ENCODE measurements at regions not wholly inside any gene's neighbourhood (a gene's known extent, or its start where the extent isn't known, plus 50 kb on each side); places are given as distances from the start of the nearest gene placed in this dataset.

GRCh38 chr2:126761981-126762878, 106.3 kb downstream of the GYPC start:
- Histone ChIP-seq H3K4me3 (ENCODE audit: low read depth in 1 of 2, low read length in 2 of 2) (no peak overlapping the region), H3K9ac (ENCODE audit: low read length) (no peak overlapping the region), H3K27me3 (ENCODE audit: control insufficient read depth in 1 of 2, insufficient read depth in 2 of 2, low read length in 2 of 2) (no peaks in the 10 kb centered on the region), H3K27ac (ENCODE audit: low read depth, low read length) (no peak overlapping the region), H3K4me1 (ENCODE audit: insufficient read depth, low read length) (no peaks in the 10 kb centered on the region), H3K36me3 (ENCODE audit: insufficient read depth, low read length) (no peaks in the 10 kb centered on the region), H3K9me3 (ENCODE audit: low read length) (no peaks in the 10 kb centered on the region)

GRCh38 chr2:126764686-126765265, 108.8 kb downstream of the GYPC start:
- H3K36me3 ChIP-seq (ENCODE audit: insufficient read depth, low read length), result no peaks in the 10 kb centered on the region
- no peaks in the 10 kb centered on the region for H3K4me1 ChIP-seq (ENCODE audit: insufficient read depth, low read length)
- no peak overlapping the region for H3K27ac ChIP-seq (ENCODE audit: low read depth, low read length)
- no peaks in the 10 kb centered on the region for H3K9me3 ChIP-seq (ENCODE audit: low read length)
- no peaks in the 10 kb centered on the region for H3K27me3 ChIP-seq (ENCODE audit: control insufficient read depth in 1 of 2, insufficient read depth in 2 of 2, low read length in 2 of 2)
- no peak overlapping the region for H3K9ac ChIP-seq (ENCODE audit: low read length)
- H3K4me3 ChIP-seq (ENCODE audit: low read depth in 1 of 2, low read length in 2 of 2), result no peak overlapping the region

- H3K27me3 ChIP-seq (ENCODE audit: control insufficient read depth in 1 of 2, insufficient read depth in 2 of 2, low read length in 2 of 2), result no peaks in the 10 kb centered on the region
- no peaks in the 10 kb centered on the region for H3K4me1 ChIP-seq (ENCODE audit: insufficient read depth, low read length)
- no peak overlapping the region for H3K4me3 ChIP-seq (ENCODE audit: low read depth in 1 of 2, low read length in 2 of 2)
- no peaks in the 10 kb centered on the region for H3K36me3 ChIP-seq (ENCODE audit: insufficient read depth, low read length)
- H3K27ac ChIP-seq (ENCODE audit: low read depth, low read length), result no peak overlapping the region
- H3K9ac ChIP-seq (ENCODE audit: low read length), result no peak overlapping the region
- H3K9me3 ChIP-seq (ENCODE audit: low read length), result no peaks in the 10 kb centered on the region
Measured at GRCh38 chr2:126765395-126765794, 109.4 kb downstream of the GYPC start.

GRCh38 chr2:126766295-126766968, 110.5 kb downstream of the GYPC start:
- Histone ChIP-seq H3K27me3 (ENCODE audit: control insufficient read depth in 1 of 2, insufficient read depth in 2 of 2, low read length in 2 of 2) (no peaks in the 10 kb centered on the region), H3K27ac (ENCODE audit: low read depth, low read length) (no peak overlapping the region), H3K4me1 (ENCODE audit: insufficient read depth, low read length) (no peaks in the 10 kb centered on the region), H3K4me3 (ENCODE audit: low read depth in 1 of 2, low read length in 2 of 2) (no peak overlapping the region), H3K9ac (ENCODE audit: low read length) (no peak overlapping the region), H3K36me3 (ENCODE audit: insufficient read depth, low read length) (no peaks in the 10 kb centered on the region), H3K9me3 (ENCODE audit: low read length) (no peaks in the 10 kb centered on the region)

GRCh38 chr2:126766969-126767296, 111.0 kb downstream of the GYPC start:
- Histone ChIP-seq H3K27ac (ENCODE audit: low read depth, low read length) (no peak overlapping the region), H3K4me1 (ENCODE audit: insufficient read depth, low read length) (no peaks in the 10 kb centered on the region), H3K36me3 (ENCODE audit: insufficient read depth, low read length) (no peaks in the 10 kb centered on the region)

GRCh38 chr2:126769118-126769517, 113.2 kb downstream of the GYPC start:
- H3K9ac ChIP-seq (ENCODE audit: low read length), result no peak overlapping the region
- no peak overlapping the region for H3K27ac ChIP-seq (ENCODE audit: low read depth, low read length)
- no peaks in the 10 kb centered on the region for H3K4me1 ChIP-seq (ENCODE audit: insufficient read depth, low read length)
- H3K4me3 ChIP-seq (ENCODE audit: low read depth in 1 of 2, low read length in 2 of 2), result no peak overlapping the region
- H3K9me3 ChIP-seq (ENCODE audit: low read length), result no peaks in the 10 kb centered on the region
- no peaks in the 10 kb centered on the region for H3K27me3 ChIP-seq (ENCODE audit: control insufficient read depth in 1 of 2, insufficient read depth in 2 of 2, low read length in 2 of 2)
- no peaks in the 10 kb centered on the region for H3K36me3 ChIP-seq (ENCODE audit: insufficient read depth, low read length)

More at GRCh38 chr2:126766969-126767296, 111.0 kb downstream of the GYPC start:
- Histone ChIP-seq H3K9me3 (ENCODE audit: low read length) (no peaks in the 10 kb centered on the region), H3K9ac (ENCODE audit: low read length) (no peak overlapping the region), H3K27me3 (ENCODE audit: control insufficient read depth in 1 of 2, insufficient read depth in 2 of 2, low read length in 2 of 2) (no peaks in the 10 kb centered on the region), H3K4me3 (ENCODE audit: low read depth in 1 of 2, low read length in 2 of 2) (no peak overlapping the region)

GRCh38 chr2:126770466-126770865, 114.5 kb downstream of the GYPC start:
- Histone ChIP-seq H3K27me3 (ENCODE audit: control insufficient read depth in 1 of 2, insufficient read depth in 2 of 2, low read length in 2 of 2) (no peaks in the 10 kb centered on the region), H3K4me1 (ENCODE audit: insufficient read depth, low read length) (no peaks in the 10 kb centered on the region), H3K36me3 (ENCODE audit: insufficient read depth, low read length) (no peaks in the 10 kb centered on the region), H3K4me3 (ENCODE audit: low read depth in 1 of 2, low read length in 2 of 2) (no peak overlapping the region), H3K9ac (ENCODE audit: low read length) (no peak overlapping the region), H3K9me3 (ENCODE audit: low read length) (no peaks in the 10 kb centered on the region), H3K27ac (ENCODE audit: low read depth, low read length) (no peak overlapping the region)

- Histone ChIP-seq H3K9ac (ENCODE audit: low read length) (no peak overlapping the region), H3K9me3 (ENCODE audit: low read length) (no peaks in the 10 kb centered on the region), H3K4me3 (ENCODE audit: low read depth in 1 of 2, low read length in 2 of 2) (no peak overlapping the region), H3K4me1 (ENCODE audit: insufficient read depth, low read length) (no peaks in the 10 kb centered on the region), H3K27me3 (ENCODE audit: control insufficient read depth in 1 of 2, insufficient read depth in 2 of 2, low read length in 2 of 2) (no peaks in the 10 kb centered on the region), H3K36me3 (ENCODE audit: insufficient read depth, low read length) (no peaks in the 10 kb centered on the region), H3K27ac (ENCODE audit: low read depth, low read length) (no peak overlapping the region)
Measured at GRCh38 chr2:126771094-126771493, 115.1 kb downstream of the GYPC start.

- no peak overlapping the region for H3K27ac ChIP-seq (ENCODE audit: low read depth, low read length)
- no peaks in the 10 kb centered on the region for H3K4me1 ChIP-seq (ENCODE audit: insufficient read depth, low read length)
- H3K4me3 ChIP-seq (ENCODE audit: low read depth in 1 of 2, low read length in 2 of 2), result no peak overlapping the region
- no peaks in the 10 kb centered on the region for H3K9me3 ChIP-seq (ENCODE audit: low read length)
- no peaks in the 10 kb centered on the region for H3K36me3 ChIP-seq (ENCODE audit: insufficient read depth, low read length)
- H3K27me3 ChIP-seq (ENCODE audit: control insufficient read depth in 1 of 2, insufficient read depth in 2 of 2, low read length in 2 of 2), result no peaks in the 10 kb centered on the region
- H3K9ac ChIP-seq (ENCODE audit: low read length), result no peak overlapping the region
Measured at GRCh38 chr2:126771501-126772195, 115.7 kb downstream of the GYPC start.

GRCh38 chr2:126774290-126774689, 118.3 kb downstream of the GYPC start:
- Histone ChIP-seq H3K9me3 (ENCODE audit: low read length) (no peaks in the 10 kb centered on the region), H3K27ac (ENCODE audit: low read depth, low read length) (no peak overlapping the region), H3K36me3 (ENCODE audit: insufficient read depth, low read length) (no peaks in the 10 kb centered on the region), H3K27me3 (ENCODE audit: control insufficient read depth in 1 of 2, insufficient read depth in 2 of 2, low read length in 2 of 2) (no peaks in the 10 kb centered on the region), H3K9ac (ENCODE audit: low read length) (no peak overlapping the region), H3K4me1 (ENCODE audit: insufficient read depth, low read length) (no peaks in the 10 kb centered on the region), H3K4me3 (ENCODE audit: low read depth in 1 of 2, low read length in 2 of 2) (no peak overlapping the region)

- no peaks in the 10 kb centered on the region for H3K27me3 ChIP-seq (ENCODE audit: control insufficient read depth in 1 of 2, insufficient read depth in 2 of 2, low read length in 2 of 2)
- no peak overlapping the region for H3K4me3 ChIP-seq (ENCODE audit: low read depth in 1 of 2, low read length in 2 of 2)
- no peak overlapping the region for H3K27ac ChIP-seq (ENCODE audit: low read depth, low read length)
- H3K36me3 ChIP-seq (ENCODE audit: insufficient read depth, low read length), result no peaks in the 10 kb centered on the region
- no peak overlapping the region for H3K9ac ChIP-seq (ENCODE audit: low read length)
- H3K9me3 ChIP-seq (ENCODE audit: low read length), result no peaks in the 10 kb centered on the region
- H3K4me1 ChIP-seq (ENCODE audit: insufficient read depth, low read length), result no peaks in the 10 kb centered on the region
Measured at GRCh38 chr2:126774761-126775160, 118.8 kb downstream of the GYPC start.
